Transverse colon (tissue), 4 donors: ENCODE measurements at regions not wholly inside any gene's neighbourhood (a gene's known extent, or its start where the extent isn't known, plus 50 kb on each side); places are given as distances from the start of the nearest gene placed in this dataset.

ENCODE experiments used
- DNase-seq: peaks from one replicate; pipeline ENCODE4 v3.0.0-alpha.2; 2019
- H3K27ac ChIP-seq, 4 donors: fragments of 200-600 bp; sonication (generic); 2 replicates each; pipeline ENCODE4 v1.5.1; 2016 to 2018; ENCODE audit warnings: inconsistent platforms in 4 of 4
- H3K27me3 ChIP-seq: fragments of 200-600 bp; sonication (generic); 2 replicates; pipeline ENCODE4 v1.5.1; 2017; ENCODE audit warnings: inconsistent platforms
- H3K36me3 ChIP-seq, 4 donors: fragments of 200-600 bp; sonication (generic); 2 replicates each; pipeline ENCODE4 v1.5.1; 2017 to 2019; ENCODE audit warnings: inconsistent platforms in 4 of 4
- H3K4me1 ChIP-seq, 4 donors: fragments of 200-600 bp; sonication (generic); 2 replicates each; pipeline ENCODE4 v1.5.1; 2017 to 2020; ENCODE audit warnings: inconsistent platforms in 4 of 4
- H3K4me3 ChIP-seq, 4 donors: fragments of 200-600 bp; sonication (generic); 1 replicate in 1 of 4; 2 replicates in 3 of 4; pipeline versions ENCODE4 v1.5.1 to v1.6.1; 2017 to 2019; ENCODE audit warnings: inconsistent platforms in 4 of 4
- H3K9me3 ChIP-seq, 2 donors: fragments of 200-600 bp; sonication (generic); 2 replicates each; pipeline ENCODE4 v1.5.1; 2017 to 2019; ENCODE audit warnings: inconsistent platforms in 2 of 2
- EP300 ChIP-seq: sonication (generic); formaldehyde crosslinking; IDR thresholded peaks from one replicate; pipeline ENCODE4 v1.6.1; 2017; ENCODE audit warnings: antibody characterized with exemption, low read depth
- POLR2A ChIP-seq: fragments of 450-650 bp; IDR thresholded peaks from one replicate; pipeline ENCODE4 v1.6.1; 2016; ENCODE audit warnings: antibody characterized with exemption, mild to moderate bottlenecking, moderate library complexity
- POLR2AphosphoS5 ChIP-seq, 3 donors: sonication (generic); formaldehyde crosslinking; IDR thresholded peaks; one replicate each; pipeline ENCODE4 v1.6.1; 2016; ENCODE audit warnings: antibody characterized with exemption in 3 of 3
- WGBS, 2 donors: methylation state at CpG; one replicate each; pipeline ENCODE4 v1.1.5; 2018; ENCODE audit warnings: low coverage in 1 of 2; 5-methylcytosine and 5-hydroxymethylcytosine counted together
- in situ Hi-C, 4 donors: fragments of 200-750 bp; cut with MboI; loops; one replicate each; pipeline versions ENCODE4 v1.15.0 to v1.15.1; 2017; ENCODE audit warnings: low sequenced_read_pairs in 3 of 4, low pct_ligation_motif_present in 1 of 4, low pct_unique_long_range_greater_than_20kb in 1 of 4
- intact Hi-C: fragments of 100-400 bp; cut with DNase I; formaldehyde crosslinking; loops from one replicate; pipeline ENCODE4 v1.15.1; 2023; ENCODE audit warnings: low total_unique reads
- TF ChIP-seq, protein P1 (sequence below), 5 experiments: fragments of 200-600 bp in 3 of 5; fragments of 450-650 bp in 2 of 5; sonication (generic) in 3 of 5; IDR thresholded peaks; 1 replicate in 2 of 5; 2 replicates in 3 of 5; pipeline ENCODE4 v1.5.1; 2016 to 2017; ENCODE audit warnings: antibody characterized with exemption in 5 of 5, inconsistent platforms in 3 of 5, mild to moderate bottlenecking in 2 of 5, moderate library complexity in 1 of 5

- H3K9me3 ChIP-seq: no peaks in the 10 kb centered on the region
- no peak overlapping the region for H3K27ac ChIP-seq
- no peak overlapping the region for H3K4me3 ChIP-seq
- in situ Hi-C loops (no loop called here), intact Hi-C loops (no loop called here)
- no peaks in the 10 kb centered on the region for H3K36me3 ChIP-seq
- H3K27me3 ChIP-seq: no peaks in the 10 kb centered on the region
- WGBS, 2 donors: 20 to 45% methylated on average over 3 to 7 of the region's 7 CpGs
- TF ChIP-seq, protein P1, sequence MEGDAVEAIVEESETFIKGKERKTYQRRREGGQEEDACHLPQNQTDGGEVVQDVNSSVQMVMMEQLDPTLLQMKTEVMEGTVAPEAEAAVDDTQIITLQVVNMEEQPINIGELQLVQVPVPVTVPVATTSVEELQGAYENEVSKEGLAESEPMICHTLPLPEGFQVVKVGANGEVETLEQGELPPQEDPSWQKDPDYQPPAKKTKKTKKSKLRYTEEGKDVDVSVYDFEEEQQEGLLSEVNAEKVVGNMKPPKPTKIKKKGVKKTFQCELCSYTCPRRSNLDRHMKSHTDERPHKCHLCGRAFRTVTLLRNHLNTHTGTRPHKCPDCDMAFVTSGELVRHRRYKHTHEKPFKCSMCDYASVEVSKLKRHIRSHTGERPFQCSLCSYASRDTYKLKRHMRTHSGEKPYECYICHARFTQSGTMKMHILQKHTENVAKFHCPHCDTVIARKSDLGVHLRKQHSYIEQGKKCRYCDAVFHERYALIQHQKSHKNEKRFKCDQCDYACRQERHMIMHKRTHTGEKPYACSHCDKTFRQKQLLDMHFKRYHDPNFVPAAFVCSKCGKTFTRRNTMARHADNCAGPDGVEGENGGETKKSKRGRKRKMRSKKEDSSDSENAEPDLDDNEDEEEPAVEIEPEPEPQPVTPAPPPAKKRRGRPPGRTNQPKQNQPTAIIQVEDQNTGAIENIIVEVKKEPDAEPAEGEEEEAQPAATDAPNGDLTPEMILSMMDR (IDR thresholded peaks at IDR 0.05): no peak
- TF ChIP-seq POLR2A (no peak), EP300 (no peak), POLR2AphosphoS5 (IDR thresholded peaks at IDR 0.05) (no peak)
- no peaks in the 10 kb centered on the region for H3K4me1 ChIP-seq
- no peak for DNase-seq
These were observed 221.6 kb downstream of the LPIN1 start for GRCh38 chr2:11967946-11968465.

DNA sequence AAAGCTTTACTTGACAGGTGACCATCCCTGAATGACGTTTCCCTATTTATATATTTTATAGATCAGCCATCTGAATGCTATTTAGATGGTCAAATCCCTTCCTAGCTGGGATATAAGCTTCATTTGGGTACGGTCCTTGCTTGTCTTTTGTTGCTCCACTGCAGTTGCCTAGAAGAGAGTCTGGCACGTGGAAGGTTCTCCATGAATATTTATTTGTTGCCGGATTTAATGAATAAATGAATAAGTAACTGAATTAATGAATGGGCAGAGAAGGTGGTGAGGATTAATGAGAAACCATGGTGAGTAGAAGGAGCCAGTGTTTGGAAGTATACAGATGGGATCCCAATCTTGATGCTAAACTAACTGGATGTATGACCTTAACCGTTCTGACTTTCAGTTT lies 222.1 kb downstream of the LPIN1 start:
- Histone ChIP-seq H3K27ac (no peak overlapping the region), H3K36me3 (no peaks in the 10 kb centered on the region), H3K27me3 (no peaks in the 10 kb centered on the region), H3K4me1 (no peaks in the 10 kb centered on the region), H3K4me3 (no peak overlapping the region), H3K9me3 (peaks cover 2 to 4% of the 10 kb centered on the region in 2 donors)
- TF ChIP-seq POLR2A: no peak
- no peak for TF ChIP-seq EP300
- TF ChIP-seq, protein P1 (IDR thresholded peaks at IDR 0.05): no peak
- TF ChIP-seq POLR2AphosphoS5 (IDR thresholded peaks at IDR 0.05): no peak
- intact Hi-C loops: no loop called here
- in situ Hi-C loops: no loop called here
- DNase-seq: no peak
- WGBS, 2 donors: 79 to 80% methylated on average over 4 to 5 of the region's 5 CpGs

- 86 to 91% methylated on average over 1 of the region's 1 CpG for WGBS, 2 donors
- Histone ChIP-seq H3K4me3 (no peak overlapping the region), H3K9me3 (peaks cover 4 to 13% of the 10 kb centered on the region in 2 donors), H3K4me1 (no peaks in the 10 kb centered on the region), H3K27ac (no peak overlapping the region), H3K27me3 (no peaks in the 10 kb centered on the region), H3K36me3 (no peaks in the 10 kb centered on the region)
- DNase-seq: no peak
- TF ChIP-seq, protein P1 (IDR thresholded peaks at IDR 0.05): no peak
- TF ChIP-seq POLR2A (no peak), EP300 (no peak), POLR2AphosphoS5 (IDR thresholded peaks at IDR 0.05) (no peak)
- intact Hi-C loops: no loop called here
- in situ Hi-C loops: no loop called here
These were observed 223.3 kb downstream of the LPIN1 start for GRCh38 chr2:11969774-11970173.

DNA sequence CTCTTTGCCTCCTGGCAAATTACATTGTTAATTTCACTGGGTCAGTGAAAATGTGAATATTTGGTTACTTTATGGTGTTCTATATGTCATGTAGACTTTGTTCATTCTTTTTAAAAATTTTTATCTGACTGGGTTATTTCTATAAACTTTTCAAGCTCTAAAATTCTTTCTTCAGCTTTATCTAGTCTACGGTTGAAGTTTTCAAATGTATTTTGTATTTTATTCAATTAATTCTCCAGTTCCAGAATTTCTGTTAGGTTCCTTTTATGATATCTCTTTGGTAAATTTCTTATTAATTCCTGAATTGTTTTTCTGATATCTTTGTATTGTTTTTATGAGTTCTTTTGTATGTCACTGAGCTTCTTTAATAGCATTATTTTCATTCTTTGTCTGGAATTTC lies 228.1 kb downstream of the LPIN1 start:
- TF ChIP-seq POLR2A (no peak), EP300 (no peak), POLR2AphosphoS5 (IDR thresholded peaks at IDR 0.05) (no peak)
- TF ChIP-seq, protein P1 (IDR thresholded peaks at IDR 0.05): no peak
- no peaks in the 10 kb centered on the region for H3K36me3 ChIP-seq
- intact Hi-C loops: no loop called here
- H3K27ac ChIP-seq: no peak overlapping the region
- 86 to 100% methylated on average over 1 of the region's 1 CpG for WGBS, 2 donors
- no peaks in the 10 kb centered on the region for H3K27me3 ChIP-seq
- H3K4me1 ChIP-seq: no peaks in the 10 kb centered on the region
- H3K4me3 ChIP-seq: no peak overlapping the region
- DNase-seq: no peak
- H3K9me3 ChIP-seq: peaks cover 4 to 13% of the 10 kb centered on the region in 2 donors
- in situ Hi-C loops: no loop called here
